ENCODE measurements at regions not wholly inside any gene's neighbourhood (a gene's known extent, or its start where the extent isn't known, plus 50 kb on each side); places are given as distances from the start of the nearest gene placed in this dataset.
A peak's percentile ranks its signal among the peaks of the same experiment; 100 is the strongest.

DNA sequence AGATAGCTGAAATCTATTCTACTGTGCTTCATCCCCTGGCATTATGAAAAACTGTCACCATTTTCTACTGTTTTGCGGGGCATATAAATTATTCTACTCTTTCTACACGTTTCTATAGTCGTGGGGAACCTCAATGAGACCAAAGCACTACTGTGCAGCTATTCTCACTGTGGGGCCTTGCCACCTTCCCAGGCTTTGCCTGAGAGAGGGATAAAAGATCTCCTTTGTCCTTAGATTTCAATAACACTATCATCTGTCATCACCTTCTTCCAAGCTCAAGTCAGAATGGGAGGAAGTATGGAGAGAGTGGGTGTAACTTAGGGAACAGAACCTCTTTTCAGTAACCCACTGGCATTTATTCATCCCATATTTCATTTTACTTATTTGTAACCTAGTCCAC, 1462.1 kb upstream of the RAG2 start (continued):
- TF ChIP-seq ZNF138 (CRISPR knock-in tag; conservative IDR thresholded peaks at IDR 0.05) (no peak), ELF4 (CRISPR knock-in tag; IDR thresholded peaks at IDR 0.05; ENCODE audit: low read depth) (no peak), TP53 (CRISPR knock-in tag; IDR thresholded peaks at IDR 0.05) (no peak), MAX (CRISPR knock-in tag; IDR thresholded peaks at IDR 0.05) (no peak), EMX1 (CRISPR knock-in tag; IDR thresholded peaks at IDR 0.05) (no peak)
- TF ChIP-seq, protein P1, sequence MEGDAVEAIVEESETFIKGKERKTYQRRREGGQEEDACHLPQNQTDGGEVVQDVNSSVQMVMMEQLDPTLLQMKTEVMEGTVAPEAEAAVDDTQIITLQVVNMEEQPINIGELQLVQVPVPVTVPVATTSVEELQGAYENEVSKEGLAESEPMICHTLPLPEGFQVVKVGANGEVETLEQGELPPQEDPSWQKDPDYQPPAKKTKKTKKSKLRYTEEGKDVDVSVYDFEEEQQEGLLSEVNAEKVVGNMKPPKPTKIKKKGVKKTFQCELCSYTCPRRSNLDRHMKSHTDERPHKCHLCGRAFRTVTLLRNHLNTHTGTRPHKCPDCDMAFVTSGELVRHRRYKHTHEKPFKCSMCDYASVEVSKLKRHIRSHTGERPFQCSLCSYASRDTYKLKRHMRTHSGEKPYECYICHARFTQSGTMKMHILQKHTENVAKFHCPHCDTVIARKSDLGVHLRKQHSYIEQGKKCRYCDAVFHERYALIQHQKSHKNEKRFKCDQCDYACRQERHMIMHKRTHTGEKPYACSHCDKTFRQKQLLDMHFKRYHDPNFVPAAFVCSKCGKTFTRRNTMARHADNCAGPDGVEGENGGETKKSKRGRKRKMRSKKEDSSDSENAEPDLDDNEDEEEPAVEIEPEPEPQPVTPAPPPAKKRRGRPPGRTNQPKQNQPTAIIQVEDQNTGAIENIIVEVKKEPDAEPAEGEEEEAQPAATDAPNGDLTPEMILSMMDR (IDR thresholded peaks at IDR 0.05), result no peak
- TF ChIP-seq, protein P2, sequence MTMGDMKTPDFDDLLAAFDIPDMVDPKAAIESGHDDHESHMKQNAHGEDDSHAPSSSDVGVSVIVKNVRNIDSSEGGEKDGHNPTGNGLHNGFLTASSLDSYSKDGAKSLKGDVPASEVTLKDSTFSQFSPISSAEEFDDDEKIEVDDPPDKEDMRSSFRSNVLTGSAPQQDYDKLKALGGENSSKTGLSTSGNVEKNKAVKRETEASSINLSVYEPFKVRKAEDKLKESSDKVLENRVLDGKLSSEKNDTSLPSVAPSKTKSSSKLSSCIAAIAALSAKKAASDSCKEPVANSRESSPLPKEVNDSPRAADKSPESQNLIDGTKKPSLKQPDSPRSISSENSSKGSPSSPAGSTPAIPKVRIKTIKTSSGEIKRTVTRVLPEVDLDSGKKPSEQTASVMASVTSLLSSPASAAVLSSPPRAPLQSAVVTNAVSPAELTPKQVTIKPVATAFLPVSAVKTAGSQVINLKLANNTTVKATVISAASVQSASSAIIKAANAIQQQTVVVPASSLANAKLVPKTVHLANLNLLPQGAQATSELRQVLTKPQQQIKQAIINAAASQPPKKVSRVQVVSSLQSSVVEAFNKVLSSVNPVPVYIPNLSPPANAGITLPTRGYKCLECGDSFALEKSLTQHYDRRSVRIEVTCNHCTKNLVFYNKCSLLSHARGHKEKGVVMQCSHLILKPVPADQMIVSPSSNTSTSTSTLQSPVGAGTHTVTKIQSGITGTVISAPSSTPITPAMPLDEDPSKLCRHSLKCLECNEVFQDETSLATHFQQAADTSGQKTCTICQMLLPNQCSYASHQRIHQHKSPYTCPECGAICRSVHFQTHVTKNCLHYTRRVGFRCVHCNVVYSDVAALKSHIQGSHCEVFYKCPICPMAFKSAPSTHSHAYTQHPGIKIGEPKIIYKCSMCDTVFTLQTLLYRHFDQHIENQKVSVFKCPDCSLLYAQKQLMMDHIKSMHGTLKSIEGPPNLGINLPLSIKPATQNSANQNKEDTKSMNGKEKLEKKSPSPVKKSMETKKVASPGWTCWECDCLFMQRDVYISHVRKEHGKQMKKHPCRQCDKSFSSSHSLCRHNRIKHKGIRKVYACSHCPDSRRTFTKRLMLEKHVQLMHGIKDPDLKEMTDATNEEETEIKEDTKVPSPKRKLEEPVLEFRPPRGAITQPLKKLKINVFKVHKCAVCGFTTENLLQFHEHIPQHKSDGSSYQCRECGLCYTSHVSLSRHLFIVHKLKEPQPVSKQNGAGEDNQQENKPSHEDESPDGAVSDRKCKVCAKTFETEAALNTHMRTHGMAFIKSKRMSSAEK (CRISPR knock-in tag; IDR thresholded peaks at IDR 0.05; ENCODE audit: borderline replicate concordance), result no peak

DNA sequence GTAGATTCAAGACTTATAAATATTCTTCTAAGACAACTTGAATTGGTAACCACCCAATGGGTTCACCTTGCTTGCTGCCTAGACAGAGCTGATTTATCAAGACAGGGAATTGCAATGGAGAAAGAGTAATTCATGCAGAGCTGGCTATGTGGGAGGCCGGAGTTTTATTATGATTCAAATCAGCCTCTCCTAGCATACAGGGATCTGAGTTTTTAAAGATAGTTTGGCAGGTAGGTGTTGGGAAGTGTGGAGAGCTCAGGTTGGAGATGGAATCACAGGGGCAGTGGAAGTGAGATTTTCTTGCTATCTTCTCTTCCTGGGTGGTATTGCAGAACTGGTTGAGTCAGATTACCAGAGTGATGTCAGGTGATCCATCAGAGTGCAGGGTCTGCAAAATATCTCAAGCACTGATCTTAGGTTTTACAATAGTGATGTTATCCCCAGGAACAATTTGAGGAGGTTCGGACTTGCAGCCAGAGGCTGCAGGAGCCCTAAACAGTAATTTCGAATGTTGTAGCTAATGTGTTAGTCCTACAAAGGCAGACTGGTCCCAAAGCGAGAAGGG, 1448.6 kb upstream of the RAG2 start:
- CTCF ChIA-PET, result no interaction called here

More for the DNA sequence above, 1448.6 kb upstream of the RAG2 start:
- H3K4me3 Mint-ChIP-seq, result no peak overlapping the region
- H3K9me3 Mint-ChIP-seq, result peaks cover 75% of the 10 kb centered on the region
- TF ChIP-seq FOXK1 (CRISPR knock-in tag; IDR thresholded peaks at IDR 0.05) (no peak), CREM (CRISPR knock-in tag; IDR thresholded peaks at IDR 0.05) (no peak), ZNF671 (CRISPR knock-in tag; IDR thresholded peaks at IDR 0.05) (no peak), FOXJ3 (CRISPR knock-in tag; IDR thresholded peaks at IDR 0.05; ENCODE audit: borderline replicate concordance) (no peak), EMX1 (CRISPR knock-in tag; IDR thresholded peaks at IDR 0.05) (no peak), RELA (CRISPR knock-in tag; IDR thresholded peaks at IDR 0.05; ENCODE audit: borderline replicate concordance) (no peak), ETV6 (CRISPR knock-in tag; IDR thresholded peaks at IDR 0.05) (no peak), ZNF317 (CRISPR knock-in tag; IDR thresholded peaks at IDR 0.05; ENCODE audit: borderline replicate concordance, low read depth) (no peak), KAT7 (CRISPR knock-in tag; IDR thresholded peaks at IDR 0.05; ENCODE audit: borderline replicate concordance) (no peak), E2F4 (CRISPR knock-in tag; IDR thresholded peaks at IDR 0.05; ENCODE audit: borderline replicate concordance, low read depth) (no peak)
- TF ChIP-seq, protein P3, sequence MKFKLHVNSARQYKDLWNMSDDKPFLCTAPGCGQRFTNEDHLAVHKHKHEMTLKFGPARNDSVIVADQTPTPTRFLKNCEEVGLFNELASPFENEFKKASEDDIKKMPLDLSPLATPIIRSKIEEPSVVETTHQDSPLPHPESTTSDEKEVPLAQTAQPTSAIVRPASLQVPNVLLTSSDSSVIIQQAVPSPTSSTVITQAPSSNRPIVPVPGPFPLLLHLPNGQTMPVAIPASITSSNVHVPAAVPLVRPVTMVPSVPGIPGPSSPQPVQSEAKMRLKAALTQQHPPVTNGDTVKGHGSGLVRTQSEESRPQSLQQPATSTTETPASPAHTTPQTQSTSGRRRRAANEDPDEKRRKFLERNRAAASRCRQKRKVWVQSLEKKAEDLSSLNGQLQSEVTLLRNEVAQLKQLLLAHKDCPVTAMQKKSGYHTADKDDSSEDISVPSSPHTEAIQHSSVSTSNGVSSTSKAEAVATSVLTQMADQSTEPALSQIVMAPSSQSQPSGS (CRISPR knock-in tag; IDR thresholded peaks at IDR 0.05; ENCODE audit: borderline replicate concordance, low read depth), result no peak
- TF ChIP-seq, protein P4, sequence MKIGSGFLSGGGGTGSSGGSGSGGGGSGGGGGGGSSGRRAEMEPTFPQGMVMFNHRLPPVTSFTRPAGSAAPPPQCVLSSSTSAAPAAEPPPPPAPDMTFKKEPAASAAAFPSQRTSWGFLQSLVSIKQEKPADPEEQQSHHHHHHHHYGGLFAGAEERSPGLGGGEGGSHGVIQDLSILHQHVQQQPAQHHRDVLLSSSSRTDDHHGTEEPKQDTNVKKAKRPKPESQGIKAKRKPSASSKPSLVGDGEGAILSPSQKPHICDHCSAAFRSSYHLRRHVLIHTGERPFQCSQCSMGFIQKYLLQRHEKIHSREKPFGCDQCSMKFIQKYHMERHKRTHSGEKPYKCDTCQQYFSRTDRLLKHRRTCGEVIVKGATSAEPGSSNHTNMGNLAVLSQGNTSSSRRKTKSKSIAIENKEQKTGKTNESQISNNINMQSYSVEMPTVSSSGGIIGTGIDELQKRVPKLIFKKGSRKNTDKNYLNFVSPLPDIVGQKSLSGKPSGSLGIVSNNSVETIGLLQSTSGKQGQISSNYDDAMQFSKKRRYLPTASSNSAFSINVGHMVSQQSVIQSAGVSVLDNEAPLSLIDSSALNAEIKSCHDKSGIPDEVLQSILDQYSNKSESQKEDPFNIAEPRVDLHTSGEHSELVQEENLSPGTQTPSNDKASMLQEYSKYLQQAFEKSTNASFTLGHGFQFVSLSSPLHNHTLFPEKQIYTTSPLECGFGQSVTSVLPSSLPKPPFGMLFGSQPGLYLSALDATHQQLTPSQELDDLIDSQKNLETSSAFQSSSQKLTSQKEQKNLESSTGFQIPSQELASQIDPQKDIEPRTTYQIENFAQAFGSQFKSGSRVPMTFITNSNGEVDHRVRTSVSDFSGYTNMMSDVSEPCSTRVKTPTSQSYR (CRISPR knock-in tag; IDR thresholded peaks at IDR 0.05), result no peak
- ATAC-seq (peak; percentile 84), DNase-seq (ENCODE audit: low spot score) (no peak)
- POLR2A ChIA-PET, result no interaction called here
- H3K27ac Mint-ChIP-seq, result no peak overlapping the region
- H3K4me1 Mint-ChIP-seq, result peaks cover 26% of the 10 kb centered on the region
- H3K36me3 Mint-ChIP-seq, result peaks cover 57% of the 10 kb centered on the region
- peaks cover 3% of the 10 kb centered on the region; the same call in 1 of the 2 replicates for H3K27me3 Mint-ChIP-seq (ENCODE audit: low read depth)

Measured in WTC11 (cell line).